GM19395 (cell line): ENCODE measurements at regions not wholly inside any gene's neighbourhood (a gene's known extent, or its start where the extent isn't known, plus 50 kb on each side); places are given as distances from the start of the nearest gene placed in this dataset.
A peak's percentile ranks its signal among the peaks of the same experiment; 100 is the strongest.

Experiments
- ATAC-seq: cut with Tn5 transposase; IDR thresholded peaks from one replicate; pipeline ENCODE4 v1.9.1; 2021; ENCODE audit warnings: mild to moderate bottlenecking, moderate library complexity; ENCODE audit not compliant: unreplicated experiment

DNA sequence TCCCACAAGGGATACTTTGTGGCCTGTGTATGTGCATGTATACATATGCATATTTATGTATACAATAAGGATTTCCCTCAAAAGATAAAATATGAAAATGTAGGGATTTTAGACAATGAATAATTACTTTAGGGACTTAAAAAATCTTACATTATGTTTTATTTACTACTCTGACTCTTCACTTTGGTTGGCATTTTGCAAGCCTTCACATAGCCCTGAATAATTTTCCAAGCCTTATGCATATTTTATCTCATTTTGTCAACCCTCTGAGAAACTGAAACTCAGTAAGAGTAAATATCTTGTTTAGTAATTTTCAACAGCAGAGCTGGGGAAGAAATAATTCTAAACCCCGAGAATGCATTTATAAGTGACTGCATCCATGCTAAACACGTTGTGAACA lies 153.0 kb upstream of the SLC24A2 start:
- ATAC-seq = no peak

DNA sequence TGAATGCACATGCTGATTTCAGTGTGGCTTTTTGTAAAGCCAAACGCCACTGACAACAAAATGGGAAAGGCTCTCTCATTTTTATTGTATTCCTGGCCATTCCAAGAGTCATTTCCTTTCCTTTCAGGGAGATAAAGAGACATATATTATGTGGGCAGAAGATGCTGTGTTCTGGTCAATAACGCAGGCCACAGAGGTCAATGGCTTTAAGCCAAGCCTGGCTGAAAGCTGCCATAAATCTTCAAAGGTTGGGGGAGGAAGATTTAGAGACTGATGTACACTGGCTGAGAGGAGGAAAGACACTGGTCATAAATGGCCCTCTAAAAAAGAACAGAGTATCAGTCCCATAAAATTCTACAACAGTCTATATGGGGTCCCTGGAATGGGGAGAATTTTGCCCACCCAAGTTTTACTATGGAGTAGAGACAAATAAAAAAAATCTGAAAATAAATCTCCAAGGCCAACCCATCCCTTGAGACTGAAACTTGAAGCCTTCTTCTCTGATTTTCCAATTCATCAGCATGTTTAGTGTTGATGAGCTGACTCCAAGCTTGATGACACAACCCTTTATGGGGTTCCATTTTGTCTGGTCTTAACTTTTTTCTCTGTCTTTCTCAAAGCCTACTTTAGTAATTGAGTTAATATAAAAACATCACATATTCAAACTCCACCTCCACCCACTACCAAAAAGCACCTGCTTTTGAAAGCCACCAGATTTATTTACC lies 152.1 kb upstream of the SLC24A2 start:
- no peak for ATAC-seq

DNA sequence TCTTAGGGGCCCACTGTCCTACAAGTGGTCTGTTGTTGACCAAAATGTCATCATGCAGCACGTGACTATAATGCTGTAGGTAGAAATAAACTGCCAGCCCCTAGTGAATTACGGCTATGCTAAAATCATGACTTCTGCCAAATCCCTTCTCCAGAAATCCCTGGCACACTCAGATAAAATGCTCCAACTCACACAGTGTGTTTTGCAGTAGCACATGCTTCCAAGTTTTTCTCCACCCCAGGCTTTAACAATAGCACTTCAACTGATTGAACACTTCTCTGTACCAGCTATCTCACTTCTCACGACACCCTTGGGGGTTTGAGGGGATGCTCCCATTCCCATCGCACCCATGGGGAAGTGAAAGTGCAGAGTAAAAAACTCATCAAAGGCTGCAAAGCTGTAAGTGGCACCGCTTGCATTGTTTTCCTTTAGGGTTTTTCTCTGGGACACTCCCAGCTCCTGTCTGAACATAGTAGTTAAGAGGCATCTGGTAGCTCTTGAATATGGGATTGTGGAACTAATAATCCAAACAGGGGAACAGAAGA lies 151.0 kb upstream of the SLC24A2 start:
- ATAC-seq = no peak

DNA sequence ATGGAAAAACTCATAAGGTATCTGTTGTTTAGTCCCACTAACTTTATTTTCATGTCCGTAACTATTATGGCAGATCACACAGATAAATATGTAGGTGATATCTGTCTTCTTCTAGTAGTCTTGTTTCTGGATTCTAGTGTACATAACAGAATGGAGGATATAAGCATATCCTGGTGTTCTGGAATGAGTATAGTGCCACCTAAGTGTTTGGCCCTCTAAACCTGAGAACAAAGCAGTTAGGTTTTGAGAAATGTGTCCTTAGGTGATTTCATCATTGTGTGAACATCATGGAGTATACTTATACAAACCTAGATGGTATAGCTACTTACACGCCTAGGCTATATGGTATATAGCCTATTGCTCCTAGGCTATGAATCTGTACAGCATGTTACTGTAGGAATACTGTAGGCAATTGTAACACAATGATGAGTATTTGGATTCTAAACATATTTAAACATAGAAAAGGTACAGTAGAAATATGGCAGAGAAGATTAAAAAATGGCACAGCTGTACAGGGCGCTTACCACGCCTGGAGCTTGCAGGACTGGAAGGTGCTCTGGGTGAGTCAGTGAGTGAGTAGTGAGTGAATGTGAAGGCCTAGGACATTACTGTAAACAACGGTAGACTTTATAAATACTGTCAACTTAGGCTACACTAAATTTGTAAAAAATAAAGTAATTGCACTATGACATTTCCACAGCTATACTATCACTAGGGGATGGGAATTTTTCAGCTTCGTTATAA lies 150.3 kb upstream of the SLC24A2 start:
- no peak for ATAC-seq

DNA sequence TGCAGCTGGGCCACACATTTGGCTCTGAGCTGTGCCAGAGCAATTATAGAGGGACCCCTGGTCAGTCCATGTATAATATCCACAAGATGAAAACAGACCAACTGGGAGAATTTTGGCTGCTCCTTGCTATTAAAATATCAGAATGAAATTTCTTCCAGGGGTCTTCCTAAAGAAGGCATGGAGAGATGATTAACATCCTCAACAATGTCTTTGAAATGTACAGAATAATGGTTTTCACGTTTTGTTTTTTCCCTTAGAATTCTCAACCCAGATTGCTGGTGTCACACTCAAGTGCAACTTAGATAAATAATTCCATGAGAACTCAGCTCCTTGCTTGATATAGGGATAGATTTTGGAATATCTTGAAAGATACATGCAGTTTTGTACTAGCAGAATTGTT lies 148.3 kb upstream of the SLC24A2 start:
- no peak for ATAC-seq

DNA sequence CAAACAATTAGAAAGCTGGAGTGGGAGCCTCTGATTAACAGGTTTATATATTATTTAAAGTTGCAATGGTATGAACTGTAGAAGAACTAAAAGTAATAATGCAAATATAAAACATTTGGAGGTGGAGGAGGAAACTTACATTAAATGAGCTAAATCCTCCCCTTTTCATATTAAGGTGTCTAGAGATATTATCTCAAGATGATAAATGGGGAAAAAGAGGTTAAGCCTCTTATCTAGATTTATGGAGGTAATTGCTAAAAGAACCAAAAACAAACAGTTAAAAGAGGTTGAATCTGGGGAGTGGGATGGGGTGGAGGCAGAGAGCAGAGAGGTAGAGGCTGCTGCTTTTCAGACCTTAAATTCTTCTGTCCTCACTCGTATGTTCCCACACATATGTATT lies 147.8 kb upstream of the SLC24A2 start:
- no peak for ATAC-seq

DNA sequence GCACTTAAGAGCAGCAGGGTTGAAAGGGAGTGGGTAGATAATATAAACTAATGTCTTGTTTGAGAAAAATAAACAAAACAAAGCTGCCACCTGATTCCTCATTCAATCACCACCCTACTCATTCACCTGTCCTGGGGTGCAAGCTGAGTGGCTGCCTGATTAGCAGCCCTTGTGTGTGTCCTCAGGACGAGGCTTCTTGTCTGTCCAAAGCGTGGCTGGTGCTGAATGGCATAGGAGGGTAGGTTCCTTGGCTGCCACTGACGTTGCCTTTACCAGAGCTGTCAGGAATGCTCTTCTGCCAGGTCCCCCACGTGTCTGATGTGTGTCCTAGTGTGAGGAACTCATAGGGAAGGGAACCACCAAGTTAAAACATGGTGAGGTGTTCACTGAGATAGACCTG lies 146.6 kb upstream of the SLC24A2 start:
- no peak for ATAC-seq

DNA sequence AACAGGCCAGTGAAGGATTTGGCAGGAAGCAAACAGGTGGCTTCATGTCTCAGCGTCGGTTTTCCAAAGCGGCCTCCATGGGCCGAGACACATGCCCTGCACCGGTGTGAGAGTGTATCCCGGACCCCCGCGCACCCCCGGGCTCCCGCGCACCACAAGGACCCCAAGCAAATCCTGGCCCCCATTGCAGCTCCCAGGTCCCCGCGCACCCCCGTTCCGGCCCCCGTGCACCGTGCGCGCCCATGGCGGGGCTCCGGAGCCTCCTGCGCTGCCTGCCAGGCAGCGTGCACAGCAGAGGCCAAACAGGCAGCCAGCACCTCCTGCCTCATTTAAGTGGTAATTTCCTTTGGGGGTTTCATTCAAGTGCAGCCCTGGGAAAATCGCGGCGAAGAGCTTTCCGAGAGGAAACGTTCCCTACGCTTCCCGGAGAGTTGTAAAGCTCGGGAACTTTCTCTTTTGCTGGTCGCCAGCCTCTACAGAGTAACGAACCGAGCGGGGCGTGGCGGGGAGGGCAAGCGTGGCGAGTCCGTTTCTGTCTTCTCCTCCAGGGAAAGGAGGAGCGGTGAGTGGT lies 145.5 kb upstream of the SLC24A2 start:
- ATAC-seq = no peak

DNA sequence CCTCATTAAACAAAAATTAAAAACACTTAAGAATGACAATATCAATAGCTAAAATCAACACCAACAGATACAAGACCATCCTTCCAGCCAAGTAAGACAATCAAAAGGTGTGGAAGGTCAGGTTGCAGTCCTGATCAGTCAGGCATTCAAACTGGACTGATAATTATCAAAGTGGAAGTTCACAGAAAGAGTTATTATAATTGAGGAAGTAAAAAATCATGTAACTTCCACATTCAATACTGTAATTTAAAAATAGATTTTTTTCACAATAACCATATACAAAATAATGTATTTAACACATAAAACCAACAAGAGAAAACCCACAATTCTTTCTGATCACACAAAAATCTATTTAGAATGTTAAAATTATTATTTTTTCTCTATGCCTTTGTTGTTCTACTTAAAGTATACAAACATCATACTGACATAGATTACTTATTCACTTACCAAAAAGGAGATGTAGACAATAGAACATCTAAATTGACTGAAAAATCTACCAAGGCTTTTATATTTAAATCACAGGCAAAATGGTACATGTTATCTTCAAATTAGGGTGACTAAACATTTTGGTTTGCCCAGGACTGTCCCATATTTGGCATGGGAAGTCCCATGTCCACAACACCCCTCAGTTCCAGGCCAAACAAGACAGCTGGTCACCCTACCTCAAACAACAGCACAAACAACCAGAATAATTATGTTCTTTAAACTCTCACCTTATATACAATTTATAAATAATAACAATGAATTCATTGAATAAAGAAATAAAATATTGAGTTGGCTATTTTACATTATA lies 142.5 kb upstream of the SLC24A2 start:
- no peak for ATAC-seq

DNA sequence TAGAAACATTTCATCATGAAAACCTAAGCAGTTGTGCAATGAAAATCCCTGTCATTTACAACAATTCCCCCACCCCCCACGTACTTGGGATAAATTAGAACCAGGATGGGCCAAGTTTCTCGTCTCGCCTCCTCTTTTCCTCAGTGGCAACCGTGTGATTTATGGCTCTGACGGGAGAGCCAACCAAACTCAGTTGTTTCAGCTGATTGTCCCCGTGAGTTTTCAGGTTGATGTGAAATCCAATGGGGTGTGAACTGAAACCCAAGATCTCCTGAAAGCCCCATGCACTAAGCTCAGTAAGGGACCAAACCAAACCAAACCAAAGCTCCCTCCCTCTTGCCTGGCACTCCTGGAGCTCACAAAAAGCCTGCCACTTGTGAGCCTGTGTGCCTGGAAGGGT lies 138.7 kb upstream of the SLC24A2 start:
- no peak for ATAC-seq

DNA sequence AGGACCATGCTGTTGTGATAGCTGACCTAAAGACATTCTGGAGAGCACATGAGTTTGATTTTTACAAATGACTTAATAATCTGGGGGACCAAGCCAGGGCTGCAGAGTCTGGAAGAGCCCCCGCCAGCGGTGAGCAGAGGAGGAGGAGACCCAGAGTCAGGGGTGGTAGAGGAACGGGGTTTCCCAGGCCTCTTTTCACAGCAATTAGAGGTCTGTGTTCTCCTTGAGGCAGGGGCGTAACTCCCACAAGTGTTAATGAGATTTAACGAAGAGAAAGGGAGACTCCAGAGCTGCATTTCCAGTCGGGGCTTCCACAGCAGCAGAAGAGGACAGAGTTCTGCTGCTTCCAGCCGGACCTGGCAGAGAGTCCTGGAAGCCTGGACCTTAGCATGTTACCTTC lies 137.9 kb upstream of the SLC24A2 start:
- no peak for ATAC-seq

DNA sequence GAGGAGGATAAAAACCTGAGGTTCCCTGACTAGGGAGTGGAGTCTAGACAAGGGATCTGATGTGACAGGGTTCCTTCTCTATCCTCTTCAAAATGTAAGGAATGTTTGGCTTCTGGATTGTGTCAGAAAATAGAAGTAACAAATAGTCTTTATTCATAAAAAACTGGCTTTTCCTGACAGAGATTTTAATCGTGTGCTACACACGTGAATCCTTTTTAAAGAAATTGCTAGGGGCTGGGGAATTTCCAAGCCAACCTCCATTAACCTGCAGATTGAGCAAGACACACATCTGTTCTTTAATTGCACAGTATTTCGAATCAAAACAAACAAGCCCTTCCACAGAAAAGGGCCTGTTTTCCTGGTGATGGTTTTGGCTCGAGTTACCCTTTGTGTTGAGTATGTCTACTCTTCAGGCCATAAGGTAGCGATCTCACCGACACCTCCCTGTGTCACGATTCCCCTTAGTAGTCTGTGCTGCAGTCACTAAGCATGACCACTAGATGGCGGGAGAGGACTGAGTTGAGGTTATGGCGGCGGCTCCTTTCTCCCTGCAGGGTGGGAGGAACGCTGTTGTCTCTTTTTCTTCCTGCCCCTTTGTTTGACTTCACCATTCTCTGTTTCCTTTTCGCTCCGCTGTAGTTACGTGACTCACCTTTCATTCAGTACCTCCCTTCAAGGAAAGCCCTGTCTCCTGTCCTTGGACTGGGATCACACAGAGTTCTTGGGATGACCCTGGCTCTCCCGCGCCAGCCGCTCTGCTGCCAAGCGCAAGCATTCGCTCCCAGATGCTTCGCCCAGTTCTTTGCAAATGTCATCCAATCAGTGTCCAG lies 137.1 kb upstream of the SLC24A2 start:
- ATAC-seq = peak; percentile 98

DNA sequence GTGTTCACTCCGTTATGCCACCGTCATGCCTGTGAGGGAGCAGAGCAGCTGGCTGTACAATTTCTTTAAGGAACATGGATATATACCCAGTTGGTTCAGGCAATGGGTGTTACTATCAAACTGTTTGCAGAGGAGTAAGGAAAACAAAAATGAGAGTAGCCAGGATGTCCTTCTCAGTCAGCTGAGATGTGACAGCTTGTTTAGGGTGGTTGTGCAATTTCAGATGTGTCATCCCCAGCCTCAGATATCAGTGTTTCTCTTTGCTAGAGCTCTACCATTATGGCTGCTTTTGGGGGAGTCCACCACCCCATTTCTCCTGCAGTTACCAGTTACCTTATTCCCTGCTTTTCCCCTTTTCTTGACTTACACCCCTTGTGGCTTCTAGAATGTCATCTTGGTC lies 135.2 kb upstream of the SLC24A2 start:
- no peak for ATAC-seq

DNA sequence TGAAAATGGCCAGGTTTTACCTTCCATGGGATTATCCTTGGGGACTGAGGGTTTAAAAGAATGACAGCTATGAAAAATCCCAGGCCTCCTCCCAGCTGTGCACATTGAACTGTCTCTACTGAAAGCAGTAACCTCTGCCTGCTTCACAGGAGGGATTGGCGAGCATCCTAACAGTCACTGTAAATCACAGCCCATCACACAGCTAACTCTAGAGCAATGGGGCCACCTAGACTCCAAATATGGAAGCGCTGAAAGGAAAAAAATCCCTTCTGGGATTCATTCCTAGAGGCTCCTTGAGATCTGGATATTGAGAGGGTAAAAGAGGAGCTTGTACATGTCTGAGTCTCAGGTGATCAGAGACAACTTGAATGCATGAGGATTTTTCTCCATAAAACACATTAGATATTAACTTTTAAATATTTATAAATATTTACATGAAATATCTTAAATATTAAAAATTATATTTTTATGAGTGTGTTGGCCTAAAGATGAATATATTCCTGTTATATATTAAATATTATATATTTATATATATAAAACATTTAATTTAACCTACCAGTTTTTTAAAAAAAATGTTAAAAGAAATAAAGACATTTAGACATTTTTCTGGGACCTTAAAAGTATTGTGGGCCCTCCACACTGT lies 133.8 kb upstream of the SLC24A2 start:
- ATAC-seq = no peak

DNA sequence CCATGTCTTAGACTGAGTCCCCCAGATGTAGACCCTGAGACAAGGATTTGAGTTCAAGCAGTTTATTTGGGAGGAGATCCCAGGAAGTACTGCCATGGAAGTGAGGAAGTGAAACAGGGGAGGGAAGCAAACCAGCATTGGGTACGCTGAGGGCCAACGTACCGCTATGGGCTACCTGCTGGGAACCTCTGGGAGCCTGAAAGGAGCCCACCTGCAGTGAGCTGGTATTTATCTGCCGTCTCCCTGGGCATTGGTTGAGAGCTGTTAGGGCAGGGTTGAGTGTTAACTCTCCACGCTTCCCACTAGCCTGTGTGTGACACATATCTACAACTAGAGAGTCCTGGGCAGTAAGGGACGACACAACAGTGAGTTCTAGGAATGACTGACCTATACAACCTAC lies 131.6 kb upstream of the SLC24A2 start:
- ATAC-seq = no peak

DNA sequence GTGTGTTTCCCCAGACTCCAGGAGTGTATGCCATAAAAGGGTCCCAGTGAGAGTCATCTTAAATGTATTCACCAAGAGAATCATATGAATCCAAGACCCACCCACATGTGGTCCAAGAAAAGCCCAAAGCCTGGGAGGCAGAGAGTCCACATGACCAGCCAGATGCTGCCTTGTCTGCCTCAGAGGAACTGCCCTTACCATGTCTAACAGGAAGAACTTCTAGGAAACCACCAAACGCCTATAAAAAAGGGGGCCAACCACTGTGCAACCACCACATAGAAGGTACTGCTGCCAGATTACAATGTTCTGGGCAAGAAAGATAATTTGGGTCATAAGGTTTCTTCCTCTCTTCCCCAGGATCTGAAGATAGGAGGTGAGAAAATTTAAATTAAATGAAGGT lies 129.8 kb upstream of the SLC24A2 start:
- no peak for ATAC-seq

DNA sequence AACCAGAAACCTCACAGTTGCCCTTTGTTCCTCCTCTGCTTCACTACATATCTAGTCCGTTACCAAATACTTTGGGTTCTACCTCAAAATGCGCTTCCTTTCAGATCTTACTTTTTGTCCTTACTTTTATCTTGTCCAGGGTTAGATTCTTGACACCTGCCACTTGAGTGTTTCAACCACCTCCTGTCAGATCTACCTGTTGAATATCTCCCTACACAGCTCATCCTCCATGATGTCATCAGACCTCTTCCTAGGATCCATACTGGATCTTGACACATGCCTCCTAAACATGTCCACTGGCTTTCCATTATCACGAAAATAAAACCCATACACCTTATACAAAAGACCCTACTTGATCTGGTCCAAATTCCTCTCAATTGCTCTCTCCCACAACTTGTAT lies 125.2 kb upstream of the SLC24A2 start:
- no peak for ATAC-seq

DNA sequence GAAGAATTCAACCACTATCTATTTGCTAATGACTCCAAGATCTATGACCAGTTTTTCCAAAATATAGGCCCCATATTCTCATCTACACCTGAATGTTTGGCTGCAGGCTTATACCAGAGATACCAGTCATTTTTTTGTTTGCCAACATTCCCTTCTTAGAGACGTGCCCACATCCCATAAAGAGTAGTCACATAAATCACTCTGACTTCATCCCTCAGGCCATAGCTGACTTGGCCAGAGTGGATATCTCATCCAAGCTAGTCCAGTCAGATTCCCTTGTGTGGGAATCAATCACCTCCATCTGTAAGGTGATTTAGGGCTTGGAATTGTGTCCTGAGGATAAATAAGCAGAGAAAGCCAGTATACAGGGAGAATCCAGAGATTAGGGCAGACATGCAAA lies 124.3 kb upstream of the SLC24A2 start:
- ATAC-seq = no peak

DNA sequence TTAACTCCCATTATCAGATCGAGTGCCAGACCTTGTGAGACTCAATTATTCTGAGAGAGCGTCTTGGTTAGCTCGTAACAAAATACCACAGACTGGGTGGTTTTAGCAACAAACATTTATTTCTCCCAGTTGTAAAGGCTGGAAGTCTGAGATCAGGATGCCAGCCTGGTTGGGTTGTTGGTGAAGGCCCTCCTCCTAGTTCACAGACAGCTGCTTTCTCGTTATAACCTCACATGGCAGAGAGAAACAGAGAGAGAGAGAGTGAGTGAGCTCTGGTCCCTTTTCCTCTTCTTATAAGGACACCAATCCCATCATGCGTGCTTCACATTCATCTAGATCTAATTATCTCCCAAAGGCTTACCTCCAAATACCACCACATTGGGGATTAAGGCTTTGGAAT lies 114.2 kb upstream of the SLC24A2 start:
- no peak for ATAC-seq

DNA sequence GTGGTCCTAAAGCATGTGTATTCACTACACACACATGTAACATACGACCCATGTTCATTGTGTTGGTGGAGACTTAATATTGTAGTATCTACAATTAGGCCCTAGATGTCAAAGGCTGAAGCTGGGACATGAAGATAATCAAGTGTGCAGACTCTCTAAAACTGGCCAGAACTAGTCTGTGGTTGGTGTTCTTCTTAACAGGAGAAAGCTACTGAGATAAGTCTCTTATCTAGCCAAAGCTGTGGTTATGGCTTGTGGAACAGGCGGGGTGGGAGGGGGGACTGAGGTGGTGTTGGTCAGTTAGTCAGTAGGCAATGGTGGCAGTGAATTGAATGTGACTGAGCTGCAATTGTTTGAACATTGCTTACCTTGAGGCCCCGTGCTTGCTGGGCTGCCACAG lies 112.7 kb upstream of the SLC24A2 start:
- no peak for ATAC-seq
